GM08714 (cell line): ENCODE measurements at regions not wholly inside any gene's neighbourhood (a gene's known extent, or its start where the extent isn't known, plus 50 kb on each side); places are given as distances from the start of the nearest gene placed in this dataset.

Source experiments
- H3K4me3 ChIP-seq: fragments of 200-500 bp; sonication (Bioruptor generic); 2 replicates; pipeline ENCODE4 v1.5.1; 2014; ENCODE audit warnings: mild to moderate bottlenecking, low read length, inconsistent platforms
- ZNF274 ChIP-seq: IDR thresholded peaks from 2 replicates; pipeline ENCODE4 v1.6.1; 2012; ENCODE audit warnings: mild to moderate bottlenecking, low read depth, low read length

- H3K4me3 ChIP-seq = no peak overlapping the region
- TF ChIP-seq ZNF274 = no peak
Measured at GRCh38 chr3:6097021-6097420, 763.9 kb upstream of the GRM7 start.

- TF ChIP-seq ZNF274 = no peak
- H3K4me3 ChIP-seq = no peak overlapping the region
Measured at GRCh38 chr3:6097556-6097955, 763.4 kb upstream of the GRM7 start.

- H3K4me3 ChIP-seq = no peak overlapping the region
- no peak for TF ChIP-seq ZNF274
Measured at GRCh38 chr3:6098516-6099157, 762.3 kb upstream of the GRM7 start.

- no peak overlapping the region for H3K4me3 ChIP-seq
- TF ChIP-seq ZNF274 = no peak
Measured at GRCh38 chr3:6099458-6100075, 761.3 kb upstream of the GRM7 start.

GRCh38 chr3:6105187-6105586 lies 755.7 kb upstream of the GRM7 start:
- no peak overlapping the region for H3K4me3 ChIP-seq
- no peak for TF ChIP-seq ZNF274

- no peak for TF ChIP-seq ZNF274
- no peak overlapping the region for H3K4me3 ChIP-seq
Measured at GRCh38 chr3:6108957-6109356, 752.0 kb upstream of the GRM7 start.

- H3K4me3 ChIP-seq = no peak overlapping the region
- TF ChIP-seq ZNF274 = no peak
Measured at GRCh38 chr3:6110451-6110850, 750.5 kb upstream of the GRM7 start.

GRCh38 chr3:6112546-6112945 lies 748.4 kb upstream of the GRM7 start:
- no peak overlapping the region for H3K4me3 ChIP-seq
- no peak for TF ChIP-seq ZNF274

- no peak overlapping the region for H3K4me3 ChIP-seq
- no peak for TF ChIP-seq ZNF274
Measured at GRCh38 chr3:6113338-6113737, 747.6 kb upstream of the GRM7 start.

GRCh38 chr3:6119367-6119766 lies 741.5 kb upstream of the GRM7 start:
- TF ChIP-seq ZNF274 = no peak
- no peak overlapping the region for H3K4me3 ChIP-seq

GRCh38 chr3:6120786-6121185 lies 740.1 kb upstream of the GRM7 start:
- TF ChIP-seq ZNF274 = no peak
- H3K4me3 ChIP-seq = no peak overlapping the region

- TF ChIP-seq ZNF274 = no peak
- no peak overlapping the region for H3K4me3 ChIP-seq
Measured at GRCh38 chr3:6124875-6125274, 736.0 kb upstream of the GRM7 start.

- TF ChIP-seq ZNF274 = no peak
Measured at GRCh38 chr3:6125520-6125919, 735.4 kb upstream of the GRM7 start.

GRCh38 chr3:6132684-6133432 lies 728.1 kb upstream of the GRM7 start:
- H3K4me3 ChIP-seq = no peak overlapping the region
- no peak for TF ChIP-seq ZNF274

More at GRCh38 chr3:6125520-6125919, 735.4 kb upstream of the GRM7 start:
- no peak overlapping the region for H3K4me3 ChIP-seq

- no peak for TF ChIP-seq ZNF274
- no peak overlapping the region for H3K4me3 ChIP-seq
Measured at GRCh38 chr3:6142707-6143106, 718.2 kb upstream of the GRM7 start.
